ENCODE measurements at regions not wholly inside any gene's neighbourhood (a gene's known extent, or its start where the extent isn't known, plus 50 kb on each side); places are given as distances from the start of the nearest gene placed in this dataset.
"Not testable (repeated sequence)": the region's sequence is repeated elsewhere in the genome, so short reads cannot be mapped to it uniquely, and the experiment has no call there.

GRCh38 chr13:76293346-76293745 is 592.9 kb downstream of the KCTD12 start:
- no peak for TF ChIP-seq CTCF (conservative IDR thresholded peaks at IDR 0.05; ENCODE audit: low read depth, low read length)
- no peak overlapping the region for H3K4me3 ChIP-seq (ENCODE audit: low read length)
- peak; percentile 52 for DNase-seq (ENCODE audit: low read depth)

GRCh38 chr13:76292726-76293125 is 593.5 kb downstream of the KCTD12 start:
- no peak overlapping the region for H3K4me3 ChIP-seq (ENCODE audit: low read length)
- TF ChIP-seq CTCF (conservative IDR thresholded peaks at IDR 0.05; ENCODE audit: low read depth, low read length), result no peak
- no peak for DNase-seq (ENCODE audit: low read depth)

- no peak overlapping the region for H3K4me3 ChIP-seq (ENCODE audit: low read length)
- no peak for DNase-seq (ENCODE audit: low read depth)
- TF ChIP-seq CTCF (conservative IDR thresholded peaks at IDR 0.05; ENCODE audit: low read depth, low read length), result no peak
Observed at GRCh38 chr13:76292031-76292430, 594.2 kb downstream of the KCTD12 start.

GRCh38 chr13:76289558-76289957 is 596.6 kb downstream of the KCTD12 start:
- no peak overlapping the region for H3K4me3 ChIP-seq (ENCODE audit: low read length)
- TF ChIP-seq CTCF (conservative IDR thresholded peaks at IDR 0.05; ENCODE audit: low read depth, low read length), result no peak
- no peak for DNase-seq (ENCODE audit: low read depth)

GRCh38 chr13:76286178-76286577 is 600.0 kb downstream of the KCTD12 start:
- DNase-seq (ENCODE audit: low read depth), result no peak
- H3K4me3 ChIP-seq (ENCODE audit: low read length), result no peak overlapping the region
- no peak for TF ChIP-seq CTCF (conservative IDR thresholded peaks at IDR 0.05; ENCODE audit: low read depth, low read length)

- no peak for DNase-seq (ENCODE audit: low read depth)
- no peak for TF ChIP-seq CTCF (conservative IDR thresholded peaks at IDR 0.05; ENCODE audit: low read depth, low read length)
- H3K4me3 ChIP-seq (ENCODE audit: low read length), result no peak overlapping the region
Observed at GRCh38 chr13:76285463-76285862, 600.7 kb downstream of the KCTD12 start.

- not testable (repeated sequence) for DNase-seq (ENCODE audit: low read depth); H3K4me3 ChIP-seq (ENCODE audit: low read length)
Observed at GRCh38 chr13:76279766-76280165, 606.4 kb downstream of the KCTD12 start.

GRCh38 chr13:76271728-76272232 is 614.4 kb downstream of the KCTD12 start:
- no peak for DNase-seq (ENCODE audit: low read depth)
- no peak overlapping the region for H3K4me3 ChIP-seq (ENCODE audit: low read length)
- no peak for TF ChIP-seq CTCF (conservative IDR thresholded peaks at IDR 0.05; ENCODE audit: low read depth, low read length)

GRCh38 chr13:76268307-76268706 is 617.9 kb downstream of the KCTD12 start:
- not testable (repeated sequence) for DNase-seq (ENCODE audit: low read depth); H3K4me3 ChIP-seq (ENCODE audit: low read length)
